A549 (cell line): ENCODE measurements at regions not wholly inside any gene's neighbourhood (a gene's known extent, or its start where the extent isn't known, plus 50 kb on each side); places are given as distances from the start of the nearest gene placed in this dataset.
A peak's percentile ranks its signal among the peaks of the same experiment; 100 is the strongest.
"Not testable (repeated sequence)": the region's sequence is repeated elsewhere in the genome, so short reads cannot be mapped to it uniquely, and the experiment has no call there.

Experiments
- ATAC-seq, 2 experiments: fragments of 200-7000 bp in 1 of 2; fragments of >200 bp in 1 of 2; cut with Nextera tagmentation in 1 of 2; cut with Tn5 transposase in 1 of 2; 3 replicates each; pipeline versions ENCODE4 v1.8.0 to v1.9.1; 2018 to 2020; ENCODE audit warnings: mild to moderate bottlenecking in 1 of 2, moderate library complexity in 1 of 2
- CTCF ChIA-PET: fragments of 300-600 bp; sonication (Branson Sonifier 250); formaldehyde crosslinking; extraction: SDS; loops from one replicate; lab custom pipeline; 2021; ENCODE audit warnings: antibody characterized with exemption, inconsistent platforms; lab: Yijun Ruan, JAX
- POLR2A ChIA-PET: fragments of 350-600 bp; formaldehyde crosslinking; extraction: SDS; loops from one replicate; lab custom pipeline; 2021; ENCODE audit warnings: antibody characterized with exemption, inconsistent platforms; lab: Yijun Ruan, JAX
- DNase-seq, 2 experiments: peaks; one replicate each; pipeline versions ENCODE4 v3.0.0 to v3.0.0-alpha.2; 2011 to 2016; ENCODE audit warnings: low read depth in 1 of 2, low spot score in 1 of 2
- FAIRE-seq: peaks from 2 replicates; lab custom pipeline; 2011; peaks lifted over from hg19 to GRCh38; lab: Jason Lieb, UNC
- H3K27ac ChIP-seq, 2 experiments: fragments of >200 bp; sonication (Bioruptor Twin); formaldehyde crosslinking; 3 replicates each; pipeline ENCODE4 v1.5.1; 2016 to 2017
- H3K4me1 ChIP-seq: fragments of >200 bp; sonication (Bioruptor Twin); formaldehyde crosslinking; 3 replicates; pipeline ENCODE4 v1.6.1; 2016
- H3K4me2 ChIP-seq: fragments of >200 bp; sonication (Bioruptor Twin); formaldehyde crosslinking; 3 replicates; pipeline ENCODE4 v1.6.1; 2016
- H3K4me3 ChIP-seq: fragments of >200 bp; sonication (Bioruptor Twin); formaldehyde crosslinking; 3 replicates; pipeline ENCODE4 v1.5.1; 2016
- H3K9me3 ChIP-seq: fragments of >200 bp; sonication (Bioruptor Twin); formaldehyde crosslinking; 3 replicates; pipeline ENCODE4 v1.6.1; 2016
- CBX8 ChIP-seq: fragments of 200-600 bp; sonication (generic); IDR thresholded peaks from 2 replicates; pipeline ENCODE4 v1.6.1; 2016
- CHD2 ChIP-seq: fragments of 150-350 bp; IDR thresholded peaks from 2 replicates; pipeline ENCODE4 v1.6.1; 2014; ENCODE audit warnings: low read length; ENCODE audit not compliant: partially characterized antibody
- FOSB ChIP-seq: fragments of 250-450 bp; sonication (Bioruptor Pico); IDR thresholded peaks from 2 replicates; pipeline ENCODE4 v1.5.0; 2020; ENCODE audit warnings: mild to moderate bottlenecking, moderate library complexity
- FOSL2 ChIP-seq, 2 experiments: fragments of 450-650 bp in 1 of 2; fragments of >200 bp in 1 of 2; sonication (Bioruptor Twin) in 1 of 2; formaldehyde crosslinking; IDR thresholded peaks; 2 replicates each; pipeline versions ENCODE4 v1.5.0 to v1.6.1; 2016 to 2020; ENCODE audit warnings: mild to moderate bottlenecking in 1 of 2, moderate library complexity in 1 of 2
- HDAC2 ChIP-seq: fragments of 200-600 bp; sonication (generic); IDR thresholded peaks from 2 replicates; pipeline ENCODE4 v1.6.1; 2016
- HMGXB4 ChIP-seq: fragments of 250-450 bp; sonication (Bioruptor Pico); IDR thresholded peaks from 2 replicates; pipeline ENCODE4 v1.5.0; 2021; ENCODE audit warnings: mild to moderate bottlenecking, moderate library complexity, borderline replicate concordance
- HOXA7 ChIP-seq: fragments of 250-450 bp; sonication (Bioruptor Pico); IDR thresholded peaks from 2 replicates; pipeline ENCODE4 v1.5.0; 2020; ENCODE audit warnings: mild to moderate bottlenecking, moderate library complexity
- JUN ChIP-seq, 2 experiments: fragments of >200 bp; sonication (Bioruptor Twin); formaldehyde crosslinking; IDR thresholded peaks; 2 replicates in 1 of 2; 3 replicates in 1 of 2; pipeline ENCODE4 v1.6.1; 2016 to 2017
- KDM1A ChIP-seq: fragments of 200-600 bp; sonication (generic); IDR thresholded peaks from 2 replicates; pipeline ENCODE4 v1.6.1; 2016; ENCODE audit warnings: low read depth, mild to moderate bottlenecking
- KDM5A ChIP-seq: fragments of 200-600 bp; sonication (generic); IDR thresholded peaks from 2 replicates; pipeline ENCODE4 v1.6.1; 2016; ENCODE audit warnings: antibody characterized with exemption, mild to moderate bottlenecking
- MAFK ChIP-seq: fragments of 450-650 bp; IDR thresholded peaks from 2 replicates; pipeline ENCODE4 v1.6.1; 2014; ENCODE audit not compliant: partially characterized antibody
- PHF8 ChIP-seq: fragments of 200-600 bp; sonication (generic); IDR thresholded peaks from 2 replicates; pipeline ENCODE4 v1.6.1; 2016; ENCODE audit warnings: low read depth, mild to moderate bottlenecking, antibody characterized with exemption, moderate library complexity, borderline replicate concordance
- POLR2A ChIP-seq: IDR thresholded peaks from 2 replicates; pipeline ENCODE4 v1.6.1; 2012; ENCODE audit warnings: mild to moderate bottlenecking, low read length
- RAD21 ChIP-seq, 2 experiments: fragments of >200 bp in 1 of 2; sonication (Bioruptor Twin) in 1 of 2; formaldehyde crosslinking in 1 of 2; IDR thresholded peaks in 1 of 2; conservative IDR thresholded peaks in 1 of 2; 2 replicates in 1 of 2; 3 replicates in 1 of 2; pipeline ENCODE4 v1.6.1; 2012 to 2018; ENCODE audit warnings: inconsistent platforms in 1 of 2
- TFCP2L1 ChIP-seq: fragments of 250-450 bp; sonication (Bioruptor Pico); IDR thresholded peaks from 2 replicates; pipeline ENCODE4 v1.5.0; 2021; ENCODE audit warnings: mild to moderate bottlenecking
- TP53 ChIP-seq: fragments of 250-450 bp; sonication (Bioruptor Pico); IDR thresholded peaks from 2 replicates; pipeline ENCODE4 v1.5.0; 2021; ENCODE audit warnings: mild to moderate bottlenecking, moderate library complexity
- ZC3H11A ChIP-seq: fragments of 450-650 bp; IDR thresholded peaks from 2 replicates; pipeline ENCODE4 v1.6.1; 2014; ENCODE audit warnings: antibody characterized with exemption, mild to moderate bottlenecking
- ZSCAN20 ChIP-seq: fragments of 250-450 bp; sonication (Bioruptor Pico); IDR thresholded peaks from 2 replicates; pipeline ENCODE4 v1.8.0; 2022; ENCODE audit warnings: mild to moderate bottlenecking, moderate library complexity
- WGBS: methylation state at CpG from one replicate; pipeline ENCODE4 v1.1.6; 2017; ENCODE audit errors: missing lambda C conversion rate; 5-methylcytosine and 5-hydroxymethylcytosine counted together

- TF ChIP-seq HMGXB4 (CRISPR knock-in tag) = no peak
- TF ChIP-seq TP53 (CRISPR knock-in tag) = no peak
- no peak for TF ChIP-seq TFCP2L1 (CRISPR knock-in tag)
These were observed 147.4 kb upstream of the RORA start (continued) for GRCh38 chr15:61376516-61376915.

DNA sequence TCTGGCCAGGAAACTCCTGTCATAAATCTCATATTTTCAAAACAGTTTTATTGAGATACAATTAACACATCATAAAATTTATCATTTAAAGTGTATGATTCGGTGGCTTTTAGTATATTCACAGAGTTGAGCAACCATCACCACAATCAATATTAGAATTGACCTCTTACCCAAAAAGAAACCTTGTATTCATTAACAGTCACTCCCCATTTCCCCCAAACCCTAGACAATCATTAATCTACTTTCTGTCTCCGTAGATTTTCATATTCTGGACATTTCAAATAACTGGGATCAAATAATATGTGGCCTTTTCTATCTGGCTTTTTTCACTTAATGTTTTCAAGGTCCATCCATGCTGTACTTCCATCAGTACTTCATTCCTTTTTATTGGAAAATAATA is 145.7 kb upstream of the RORA start:
- H3K4me3 ChIP-seq = no peak overlapping the region
- H3K9me3 ChIP-seq = no peaks in the 10 kb centered on the region
- FAIRE-seq (peak; percentile 49), ATAC-seq (no peak), DNase-seq (no peak)
- 2% methylated on average over 2 of the region's 2 CpGs for WGBS
- TF ChIP-seq POLR2A = no peak
- no peak for TF ChIP-seq FOSB (CRISPR knock-in tag)
- TF ChIP-seq FOSL2 (IDR thresholded peaks at IDR 0.05) = no peak
- no peak for TF ChIP-seq FOSL2 (CRISPR knock-in tag; IDR thresholded peaks at IDR 0.05)
- no peak for TF ChIP-seq ZC3H11A
- no peak for TF ChIP-seq HDAC2
- no peak for TF ChIP-seq JUN (IDR thresholded peaks at IDR 0.05)
- no peaks in the 10 kb centered on the region for H3K4me1 ChIP-seq
- no peak overlapping the region for H3K4me2 ChIP-seq
- POLR2A ChIA-PET = no interaction called here
- CTCF ChIA-PET = no interaction called here
- no peak overlapping the region for H3K27ac ChIP-seq

DNA sequence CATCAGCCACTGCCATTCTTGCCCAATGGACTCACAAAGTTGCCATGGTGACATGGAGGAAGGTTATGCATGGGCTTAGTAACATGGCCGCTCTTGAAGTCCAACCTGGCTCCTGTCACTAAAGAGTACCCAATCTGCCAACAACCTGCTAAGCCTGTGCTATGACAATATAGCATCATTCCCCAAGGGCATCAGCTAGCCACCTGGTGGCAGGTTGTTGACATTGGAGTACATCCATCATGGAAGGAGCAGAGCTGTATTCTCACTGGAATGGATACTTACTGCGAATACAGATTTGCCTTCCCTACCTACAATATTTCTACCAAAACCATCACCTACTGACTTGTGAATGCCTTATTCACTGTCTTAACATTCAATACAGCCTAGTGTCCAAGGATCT is 138.9 kb upstream of the RORA start:
- DNase-seq (peak in 1 of 2 experiments; percentile 17), ATAC-seq (peak in 1 of 2 experiments; percentile 51; a peak in 3 of 6 replicates), FAIRE-seq (no peak)
- no peak for TF ChIP-seq PHF8
- 0 out of 5 replicates have a peak, but pooled peaks of 1 of the 2 experiments have one; percentile 9 for TF ChIP-seq RAD21 (conservative IDR thresholded peaks at IDR 0.05 in 1 of 2, IDR thresholded peaks at IDR 0.05 in 1 of 2)
- H3K4me2 ChIP-seq = no peak overlapping the region
- H3K27ac ChIP-seq = no peak overlapping the region
- H3K4me1 ChIP-seq = no peaks in the 10 kb centered on the region
- WGBS = 24% methylated on average over 2 of the region's 2 CpGs
- H3K9me3 ChIP-seq = no peaks in the 10 kb centered on the region; the same call in 2 of the 3 replicates
- CTCF ChIA-PET = interaction anchor here (0.7 to 0.9 kb wide), 2 partner anchors 153 to 253 kb away, joined by 3 read pairs; no protein-coding TSS in a partner anchor
- H3K4me3 ChIP-seq = no peak overlapping the region
- POLR2A ChIA-PET = no interaction called here

DNA sequence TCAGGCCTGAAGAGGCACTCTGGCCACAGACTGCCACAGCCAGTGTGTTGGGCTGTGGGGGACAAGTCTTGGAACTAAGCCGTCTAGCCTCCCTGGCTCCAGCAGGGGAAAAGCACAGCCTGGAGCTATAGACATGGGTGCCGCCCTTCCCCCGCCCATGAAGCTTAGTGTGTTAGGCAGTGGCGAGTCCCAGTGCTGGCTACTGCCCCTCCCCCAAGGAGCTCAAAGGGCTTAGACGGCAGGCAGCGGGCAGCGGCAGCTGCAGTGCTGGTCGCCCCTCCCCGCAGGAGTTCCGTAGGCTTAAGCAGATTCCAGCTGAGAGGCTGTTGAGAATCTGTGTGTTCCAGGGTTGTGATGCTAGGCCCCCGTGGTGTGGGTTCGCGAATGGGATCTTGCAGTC is 135.8 kb upstream of the RORA start:
- CTCF ChIA-PET = interaction anchor here (2.9 kb wide), 1 partner anchor 12 kb away, joined by 8 read pairs; no protein-coding TSS in a partner anchor
- TF ChIP-seq TFCP2L1 (CRISPR knock-in tag) (no peak), CBX8 (no peak), KDM1A (no peak), CHD2 (no peak), MAFK (no peak), JUN (IDR thresholded peaks at IDR 0.05) (no peak), KDM5A (no peak), FOSB (CRISPR knock-in tag) (no peak), HOXA7 (CRISPR knock-in tag) (no peak), ZSCAN20 (CRISPR knock-in tag) (no peak)
- TF ChIP-seq, all 56 proteins: peak for 0
- 44% methylated on average over 13 of the region's 13 CpGs for whole genome bisulfite sequencing
- H3K4me1 ChIP-seq = no peaks in the 10 kb centered on the region
- FAIRE-seq (no peak), DNase-seq (no peak), ATAC-seq (no peak)
- no peaks in the 10 kb centered on the region; the same call in 2 of the 3 replicates for H3K9me3 ChIP-seq
- POLR2A ChIA-PET = no interaction called here
- H3K4me3 ChIP-seq = no peak overlapping the region
- no peak overlapping the region for H3K4me2 ChIP-seq
- no peak overlapping the region for H3K27ac ChIP-seq

- H3K4me3 ChIP-seq, ATAC-seq, POLR2A ChIA-PET, DNase-seq, H3K9me3 ChIP-seq, FAIRE-seq, H3K4me2 ChIP-seq, H3K4me1 ChIP-seq, H3K27ac ChIP-seq: not testable (repeated sequence)
- CTCF ChIA-PET = interaction anchor here (1.3 to 2.9 kb wide), 2 partner anchors 10 to 13 kb away, joined by 3 to 8 read pairs; no protein-coding TSS in a partner anchor
These were observed 133.8 kb upstream of the RORA start for GRCh38 chr15:61362912-61363311.
